GM21390 (cell line): ENCODE measurements at regions not wholly inside any gene's neighbourhood (a gene's known extent, or its start where the extent isn't known, plus 50 kb on each side); places are given as distances from the start of the nearest gene placed in this dataset.
"Not testable (repeated sequence)": the region's sequence is repeated elsewhere in the genome, so short reads cannot be mapped to it uniquely, and the experiment has no call there.

Experiments
- ATAC-seq: cut with Tn5 transposase; IDR thresholded peaks from one replicate; pipeline ENCODE4 v1.9.1; 2021; ENCODE audit not compliant: unreplicated experiment

DNA sequence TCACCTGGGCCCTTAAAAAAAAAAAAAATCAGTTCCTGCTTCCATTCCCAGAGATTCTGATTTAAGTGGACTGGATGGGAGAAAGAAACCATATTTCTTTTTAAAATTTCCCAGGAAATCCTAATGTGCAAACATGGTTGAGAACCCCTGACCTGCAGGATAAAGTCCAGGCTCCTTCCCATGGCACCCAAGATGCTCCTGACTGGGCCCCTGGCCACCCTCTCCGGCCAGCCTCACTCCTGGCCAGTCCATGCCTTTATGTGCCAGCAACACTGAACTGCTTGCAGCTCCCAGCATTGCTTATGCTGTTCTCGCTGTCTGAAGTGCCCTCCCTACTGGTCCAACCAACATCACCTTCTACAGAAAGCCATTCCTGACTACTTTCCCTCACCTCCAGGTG is 93.9 kb downstream of the TEX35 start:
- no peak for ATAC-seq

DNA sequence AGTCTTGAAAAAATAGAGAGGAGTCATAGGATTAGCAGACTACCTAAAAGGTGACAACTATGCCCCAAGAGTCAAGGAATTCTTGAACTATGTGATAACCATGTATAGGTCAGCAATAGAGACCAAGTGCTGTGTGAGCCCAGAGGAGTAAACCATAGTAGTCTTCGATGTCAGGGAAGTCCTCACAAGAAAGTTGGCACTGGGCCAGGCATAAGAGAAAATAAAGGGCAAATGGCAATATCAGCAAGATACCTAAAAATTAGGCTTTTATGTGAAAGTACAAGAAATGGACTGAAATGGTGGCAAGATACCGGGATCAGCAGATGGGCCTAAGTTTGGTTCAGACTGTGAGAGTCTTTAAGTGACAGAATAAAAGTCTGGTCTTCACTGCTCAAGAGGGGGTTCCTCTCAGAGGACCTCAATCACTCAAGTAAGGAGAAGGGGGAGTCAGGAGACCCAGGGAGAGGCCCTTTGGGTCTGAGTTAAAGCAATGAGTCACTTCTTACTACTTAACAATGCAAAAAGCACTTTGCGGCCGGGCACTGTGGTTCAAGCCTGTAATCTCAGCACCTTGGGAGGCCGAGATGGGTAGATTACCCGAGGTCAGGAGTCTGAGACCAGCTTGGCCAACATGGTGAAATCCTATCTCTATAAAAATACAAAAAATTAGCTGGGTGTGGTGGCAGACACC is 95.0 kb downstream of the TEX35 start:
- peak; percentile 43 for ATAC-seq

DNA sequence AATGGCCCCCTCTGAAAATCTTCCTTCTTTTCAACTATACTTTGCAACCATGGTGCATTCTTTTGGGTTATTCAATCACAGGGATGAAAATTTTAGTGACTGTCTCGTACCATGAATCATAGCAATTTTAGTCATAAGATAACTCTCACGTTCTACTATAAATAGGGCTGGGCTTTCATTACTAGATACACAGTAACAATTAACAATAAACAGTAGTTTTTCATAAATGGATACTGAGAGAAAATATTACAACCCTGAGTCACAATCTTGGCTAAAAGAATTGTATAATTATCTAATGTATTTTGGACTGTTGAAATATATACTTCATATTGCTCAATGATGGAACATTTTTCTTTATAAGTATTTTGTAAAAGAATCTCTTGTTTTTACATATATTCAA is 96.1 kb downstream of the TEX35 start:
- ATAC-seq: no peak

DNA sequence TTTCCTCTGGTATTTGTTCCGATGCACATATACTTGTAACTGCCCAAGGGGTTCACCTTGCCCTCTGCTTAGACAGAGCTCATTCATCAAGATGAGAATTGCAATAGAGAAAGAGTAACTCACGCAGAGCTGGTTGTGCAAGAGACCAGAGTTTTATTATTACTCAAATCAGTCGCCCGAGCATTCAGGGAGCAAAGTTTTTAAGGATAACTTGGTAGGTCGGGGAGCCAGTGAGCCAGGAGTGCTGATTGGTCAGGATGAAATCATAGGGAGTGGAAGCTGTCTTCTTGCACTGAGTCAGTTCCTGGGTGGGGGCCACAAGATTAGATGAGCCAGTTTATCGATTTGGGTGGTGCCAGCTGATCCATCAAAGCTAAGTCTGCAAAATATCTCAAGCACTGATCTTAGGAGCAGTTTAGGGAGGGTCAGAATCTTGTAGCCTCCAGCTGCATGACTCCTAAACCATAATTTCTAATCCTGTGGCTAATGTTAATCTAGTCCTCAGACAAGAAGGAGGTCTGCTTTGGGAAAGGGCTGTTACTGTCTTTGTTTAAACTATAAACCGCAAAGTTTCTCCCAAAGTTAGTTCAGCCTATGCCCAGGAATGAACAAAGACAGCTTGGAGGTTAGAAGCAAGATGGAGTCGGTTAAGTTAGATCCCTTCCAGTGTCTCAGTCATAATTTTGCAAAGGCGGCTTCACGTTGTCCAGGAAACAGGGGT is 97.9 kb downstream of the TEX35 start:
- not testable (repeated sequence) for ATAC-seq

DNA sequence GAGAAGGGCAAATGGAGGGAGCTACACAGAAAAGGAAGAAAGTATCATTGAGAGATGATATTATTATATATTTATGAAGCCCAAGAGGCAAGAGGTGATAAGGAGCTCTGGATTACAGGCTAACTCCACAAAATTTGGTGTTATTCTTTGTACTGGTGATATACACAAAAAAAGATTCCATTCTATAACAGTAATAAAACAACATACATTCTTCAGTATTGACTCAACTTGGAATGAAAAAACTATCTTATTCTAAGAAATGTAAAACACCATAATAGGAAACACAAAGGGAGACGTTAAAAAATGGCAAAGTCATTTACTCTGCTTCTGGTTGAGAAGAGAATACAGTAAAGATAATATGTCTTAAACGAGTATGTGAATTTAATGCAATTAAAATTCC is 99.4 kb downstream of the TEX35 start:
- ATAC-seq: no peak

DNA sequence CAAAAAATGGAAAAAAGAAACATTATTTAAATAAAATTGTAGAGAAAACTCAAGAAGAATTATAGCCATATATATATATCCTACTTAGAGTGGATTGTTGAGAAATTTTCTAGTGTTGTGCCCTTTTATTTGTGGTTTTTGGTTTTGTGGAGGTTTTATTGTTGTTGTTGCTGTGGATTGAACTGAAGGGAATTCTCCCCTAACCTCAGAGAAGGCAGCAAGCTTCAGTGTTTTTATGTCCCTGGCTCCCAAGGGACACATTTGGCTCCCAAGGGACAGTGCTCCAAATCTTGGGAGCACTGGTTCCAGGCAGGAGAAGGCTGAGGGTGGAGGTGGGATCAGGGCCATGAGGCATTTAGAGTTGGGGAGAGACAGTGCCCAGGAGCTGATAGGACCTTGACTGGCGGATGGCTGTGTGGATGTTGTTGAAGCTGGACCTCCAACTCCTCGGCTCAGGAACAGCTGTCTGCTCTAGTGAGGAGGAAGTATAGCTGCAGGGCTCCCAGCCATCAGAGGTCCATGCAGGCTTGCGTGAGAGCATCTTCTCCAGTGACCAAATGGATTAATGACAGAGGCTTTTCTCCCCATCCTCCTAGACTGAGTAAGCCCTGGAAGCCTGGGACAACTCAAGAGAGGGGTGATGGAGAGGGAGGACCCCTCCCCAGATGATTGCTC is 100.5 kb downstream of the TEX35 start:
- ATAC-seq: no peak

DNA sequence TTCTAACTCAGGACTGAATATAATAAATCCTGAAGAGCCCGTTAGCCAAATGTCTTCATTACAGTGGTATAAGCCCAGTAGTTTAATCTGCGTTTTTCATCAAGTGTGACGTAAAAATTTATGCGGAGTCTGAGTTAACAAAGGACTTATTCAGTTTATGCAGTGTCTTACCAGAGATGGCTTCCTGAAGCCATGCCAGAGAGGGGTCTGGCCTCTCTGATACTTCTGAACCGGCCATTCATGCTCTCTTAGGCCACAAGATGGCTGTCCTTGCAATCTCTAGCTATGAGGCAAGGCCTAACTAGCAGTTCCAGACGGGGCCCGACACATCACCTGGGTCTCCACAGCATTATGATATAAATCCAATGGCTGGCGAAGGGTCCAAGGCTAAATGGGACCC is 101.4 kb downstream of the TEX35 start:
- ATAC-seq: no peak

DNA sequence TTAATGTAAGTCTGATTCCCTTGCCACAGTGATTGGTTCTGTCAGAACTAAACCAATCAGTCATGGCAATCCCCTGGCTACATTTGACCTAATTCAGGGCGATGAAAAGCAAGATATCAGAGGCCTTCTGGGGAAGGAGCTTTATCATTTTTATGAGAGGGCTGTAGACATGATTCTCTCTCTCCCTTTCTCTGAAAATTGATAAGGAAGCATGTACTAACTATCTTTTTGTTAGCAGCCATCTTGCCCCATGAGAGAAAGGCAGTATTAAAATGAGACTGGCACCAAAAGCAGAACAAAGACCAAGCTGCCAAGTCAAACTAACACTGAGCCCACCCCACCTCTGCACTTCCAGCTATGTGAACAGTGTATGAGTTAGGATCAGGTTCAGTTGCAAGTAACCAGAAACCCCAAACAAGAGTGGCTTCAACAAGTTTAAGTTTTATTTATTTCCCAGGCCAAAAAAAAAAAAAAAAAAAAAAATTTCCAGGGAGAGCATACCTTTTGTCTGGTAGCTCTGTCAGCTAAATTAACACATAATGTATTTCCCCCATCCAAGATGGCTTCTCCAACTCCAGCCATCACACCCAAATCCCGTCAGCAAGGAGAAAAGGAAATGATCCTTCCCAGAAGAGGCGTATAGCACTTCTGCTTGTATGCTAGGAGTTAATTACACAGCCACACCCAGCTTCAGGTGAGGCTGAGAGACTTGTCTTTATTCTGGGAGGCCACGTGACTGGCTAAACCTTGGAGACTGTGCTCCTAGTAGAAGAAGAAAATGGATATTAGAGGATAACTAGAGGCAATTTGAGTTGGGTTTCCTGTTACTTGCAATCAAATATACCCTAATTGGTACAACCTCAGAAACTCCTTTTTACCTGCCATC is 105.8 kb upstream of the RALGPS2 start:
- no peak for ATAC-seq

DNA sequence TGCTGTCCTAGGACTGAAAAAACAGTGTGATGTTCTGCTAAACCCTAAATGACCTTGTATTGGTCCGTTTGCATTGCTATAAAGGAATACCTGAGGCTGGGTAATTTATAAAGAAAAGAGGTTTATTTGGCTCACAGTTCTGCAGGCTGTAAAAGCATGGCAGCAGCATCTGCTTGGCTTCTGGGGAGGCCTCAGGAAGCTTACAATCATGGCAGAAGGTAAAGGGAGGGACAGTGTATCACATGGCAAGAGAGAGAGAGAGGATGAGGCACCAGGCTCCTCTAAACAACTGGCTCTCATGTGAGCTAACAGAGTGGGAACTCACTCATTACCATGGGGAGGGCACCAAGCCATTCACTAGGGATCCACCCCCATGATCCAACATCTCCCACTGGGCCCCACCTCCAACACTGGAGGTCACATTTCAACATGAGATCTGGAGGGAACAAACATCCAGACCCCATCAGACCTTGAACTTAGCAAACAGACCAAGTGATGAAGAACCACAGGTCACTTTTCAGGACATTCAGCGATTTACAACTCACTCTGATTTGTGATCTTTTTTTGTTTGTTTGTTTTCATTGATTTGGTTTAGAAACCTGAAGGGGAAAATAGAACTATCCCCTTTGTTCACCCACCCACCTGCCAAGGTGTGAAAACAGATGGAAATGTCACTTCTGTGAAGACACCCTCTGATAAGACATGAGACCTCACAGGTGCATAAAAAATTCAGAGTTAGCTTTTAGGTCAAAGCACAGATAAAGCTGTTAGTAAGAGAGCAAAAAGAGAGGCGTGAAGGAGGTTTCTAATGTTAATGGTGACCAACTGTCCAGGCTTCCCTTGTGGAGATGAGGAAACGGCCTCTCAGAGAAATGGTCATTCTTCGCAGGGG is 104.2 kb upstream of the RALGPS2 start:
- no peak for ATAC-seq

DNA sequence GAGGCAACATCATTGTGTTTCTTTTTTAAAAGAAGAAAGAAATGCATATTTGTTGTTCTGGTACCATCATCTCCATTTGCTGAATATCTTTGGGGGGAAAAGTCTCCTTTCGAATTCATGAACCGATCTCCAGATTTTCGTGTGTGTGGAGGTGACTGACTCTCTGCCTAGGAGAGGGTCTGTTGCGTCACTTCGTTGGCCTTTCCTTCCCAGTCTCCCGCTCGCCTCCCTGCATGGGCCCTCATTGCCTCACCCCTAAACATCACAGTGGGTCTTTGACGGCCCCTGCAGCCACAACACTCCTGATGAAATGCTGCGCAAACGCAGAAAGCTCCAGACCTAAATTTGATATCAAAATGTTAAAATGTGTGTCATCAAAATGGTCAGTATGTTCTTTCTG is 103.2 kb upstream of the RALGPS2 start:
- ATAC-seq: no peak

DNA sequence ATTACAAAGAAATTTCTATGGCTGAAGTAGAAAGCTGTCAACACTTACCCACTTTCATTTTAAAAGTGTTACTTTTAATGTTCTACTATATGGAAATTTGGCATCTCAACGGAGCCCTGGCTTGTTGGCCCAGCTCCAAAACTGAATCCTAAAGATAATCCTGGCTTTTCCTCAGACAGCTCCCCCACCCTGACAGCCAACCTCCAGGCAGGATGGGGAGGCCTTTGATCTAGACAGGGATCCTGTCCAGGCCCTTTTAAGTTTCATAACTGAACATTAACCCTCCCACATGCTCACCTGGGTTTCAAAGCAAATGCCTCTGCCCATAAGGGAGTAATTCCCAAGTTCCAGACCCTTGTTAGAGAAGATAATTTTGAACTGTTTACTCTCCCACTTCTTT is 99.3 kb upstream of the RALGPS2 start:
- no peak for ATAC-seq

DNA sequence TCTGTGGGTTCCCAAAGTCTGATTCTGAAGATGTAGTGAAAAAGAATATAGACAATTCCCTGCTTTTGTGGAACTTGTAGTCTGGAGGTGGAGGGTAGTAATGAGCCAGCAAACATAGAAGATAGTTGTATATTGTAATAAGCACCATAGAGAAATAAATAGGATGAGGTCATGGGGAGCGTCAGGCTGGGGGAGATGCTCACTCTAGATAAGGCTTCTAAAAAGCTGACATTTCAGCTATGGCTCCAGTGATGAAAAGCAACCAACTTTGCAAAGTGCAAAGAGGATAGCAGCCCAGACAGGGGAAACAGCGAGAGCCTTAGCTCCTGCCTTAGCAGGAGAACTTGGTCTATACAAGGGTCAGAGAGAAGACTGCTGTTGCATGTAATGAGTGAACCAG is 98.0 kb upstream of the RALGPS2 start:
- no peak for ATAC-seq

DNA sequence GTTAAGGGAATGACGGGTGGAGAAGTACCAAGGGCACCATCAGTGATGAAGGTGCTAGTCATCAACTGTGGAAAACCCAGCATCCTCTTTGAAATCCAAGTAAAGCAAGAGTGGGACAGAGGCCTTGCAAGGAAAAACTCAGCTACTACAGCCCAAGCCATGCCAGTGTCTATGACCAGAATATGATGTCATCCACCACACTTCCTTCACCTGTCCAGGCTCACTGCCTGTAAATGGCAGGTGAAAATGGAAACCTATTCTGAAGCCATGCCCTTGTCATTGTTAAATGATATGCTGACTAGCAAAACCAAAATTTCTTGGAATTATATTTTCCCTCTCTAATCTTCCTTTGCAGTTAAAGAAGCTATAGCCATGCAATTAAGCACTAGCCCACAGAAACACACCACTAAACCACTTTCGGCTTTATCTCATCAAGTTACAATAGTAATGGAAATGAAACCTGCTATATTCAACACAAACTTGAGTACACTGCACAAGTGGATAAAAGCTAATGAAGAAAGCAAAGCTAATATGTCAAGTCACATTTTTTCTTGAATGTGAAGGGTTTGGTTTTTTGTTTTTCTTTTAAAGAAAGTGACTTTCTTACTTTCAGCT is 96.3 kb upstream of the RALGPS2 start:
- ATAC-seq: no peak

DNA sequence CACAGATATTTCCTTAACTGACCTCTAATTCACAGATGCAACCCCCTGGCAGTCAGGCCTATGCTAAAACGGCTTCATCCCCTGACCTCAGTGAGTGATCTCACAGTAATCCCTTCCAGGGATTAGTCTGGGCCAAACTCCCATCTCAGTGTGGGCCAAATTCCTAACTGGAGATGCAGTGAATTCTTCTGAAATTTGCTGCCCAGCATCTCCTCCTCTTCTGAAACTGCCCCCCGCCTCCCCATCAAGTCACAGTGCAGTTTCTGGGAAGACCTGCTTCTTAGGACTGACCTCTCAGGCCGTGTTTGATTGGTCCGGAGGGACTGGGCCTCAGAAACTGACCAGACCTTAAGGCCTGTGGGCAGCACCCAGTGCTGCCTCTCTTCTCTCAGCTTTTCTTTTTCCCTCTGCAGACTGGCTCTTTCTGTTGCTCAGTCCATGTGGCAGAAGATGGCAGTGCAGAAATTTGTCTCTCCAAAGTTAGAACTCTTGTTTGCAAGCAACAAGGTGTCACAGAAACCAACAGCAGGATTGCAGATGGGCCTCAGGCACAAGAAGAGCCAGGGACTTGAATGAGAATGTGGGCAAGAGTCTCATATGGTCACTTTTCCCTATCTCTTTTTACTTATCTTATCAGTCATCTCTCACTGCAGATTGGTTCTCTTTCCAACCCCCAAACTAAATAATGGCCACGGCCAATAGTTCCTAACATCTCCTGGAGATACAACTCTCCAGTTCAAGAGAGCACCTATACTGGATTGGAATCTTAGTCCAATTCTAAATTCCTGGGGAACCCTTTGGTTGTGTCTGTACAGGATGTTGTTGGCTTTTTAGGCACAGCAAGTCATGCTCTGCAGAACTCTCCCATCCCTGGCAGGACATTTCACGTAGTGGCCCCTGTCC is 95.5 kb upstream of the RALGPS2 start:
- ATAC-seq: no peak

DNA sequence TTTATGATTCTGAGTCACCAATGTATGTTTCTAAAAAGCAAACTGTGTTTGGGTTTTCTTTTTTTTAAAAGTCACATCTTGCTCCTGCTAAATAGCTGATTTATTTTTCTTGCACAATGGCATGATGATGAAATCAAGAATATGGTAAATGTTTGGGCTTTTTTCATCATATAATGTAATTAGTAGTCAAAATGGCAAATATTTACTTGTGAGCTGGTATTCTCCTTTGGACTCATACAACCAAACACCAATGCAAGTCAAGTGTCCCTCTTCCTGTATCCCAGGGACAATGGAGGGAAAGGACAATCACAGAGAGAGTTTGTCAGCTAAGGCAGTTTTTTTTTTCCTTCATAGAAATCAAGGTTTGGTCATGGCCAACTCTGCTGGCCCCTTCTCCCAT is 94.6 kb upstream of the RALGPS2 start:
- no peak for ATAC-seq

DNA sequence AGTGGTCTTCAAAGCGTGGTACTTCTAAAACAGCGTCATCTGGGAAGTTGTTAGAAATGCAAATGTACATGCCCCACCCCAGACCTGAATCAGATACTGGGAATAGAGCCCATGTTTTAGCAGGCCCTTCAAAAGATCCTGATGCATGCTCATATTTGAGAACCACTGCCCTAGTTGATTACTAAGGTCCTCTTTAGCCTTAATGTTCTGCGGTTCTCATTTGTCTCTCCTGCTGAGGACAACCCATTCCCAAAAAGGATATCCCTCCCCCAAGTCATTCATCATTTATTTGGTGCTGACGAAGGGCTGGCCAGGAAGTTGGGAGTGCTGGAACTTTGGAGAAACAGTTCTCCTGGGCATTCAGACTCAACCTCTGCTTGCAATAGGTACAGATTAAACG is 92.4 kb upstream of the RALGPS2 start:
- ATAC-seq: no peak

DNA sequence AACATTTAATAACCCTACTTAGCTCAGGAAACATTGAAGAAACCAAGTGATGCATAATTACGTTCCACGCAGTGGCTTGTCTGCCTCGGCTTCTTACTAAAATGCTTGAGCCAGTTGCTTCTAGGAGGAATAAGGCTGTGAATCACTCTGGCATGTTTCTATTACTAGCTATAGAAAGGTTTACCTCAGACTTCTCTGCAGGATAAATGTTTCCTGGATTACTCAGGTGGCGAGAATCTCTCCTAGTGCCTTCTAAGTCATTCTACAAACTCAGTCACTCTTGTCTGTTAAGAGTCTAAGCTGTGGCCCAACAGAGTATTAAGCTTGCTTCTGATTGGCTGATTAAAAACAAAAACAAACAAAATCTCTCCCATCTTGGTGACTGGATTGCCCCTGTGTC is 92.0 kb upstream of the RALGPS2 start:
- no peak for ATAC-seq

DNA sequence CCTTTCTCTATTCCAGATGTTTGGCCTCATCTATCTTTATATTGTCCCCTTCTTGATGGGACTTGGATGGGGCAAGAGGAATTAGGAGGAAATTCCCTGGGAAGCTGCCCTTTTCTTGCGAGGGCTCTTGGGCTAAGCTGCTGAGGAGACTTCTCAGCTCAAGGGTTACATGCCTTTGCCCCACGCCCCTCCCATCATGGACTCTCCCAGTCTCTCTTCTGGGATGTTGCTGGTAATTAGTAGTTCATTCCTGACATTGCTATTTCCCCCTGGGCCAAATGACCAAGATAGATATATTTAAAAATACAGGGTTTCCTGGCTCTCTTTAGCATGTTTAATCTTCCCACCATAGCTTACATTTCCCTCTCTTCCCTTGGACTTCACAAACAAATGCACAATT is 90.6 kb upstream of the RALGPS2 start:
- no peak for ATAC-seq

DNA sequence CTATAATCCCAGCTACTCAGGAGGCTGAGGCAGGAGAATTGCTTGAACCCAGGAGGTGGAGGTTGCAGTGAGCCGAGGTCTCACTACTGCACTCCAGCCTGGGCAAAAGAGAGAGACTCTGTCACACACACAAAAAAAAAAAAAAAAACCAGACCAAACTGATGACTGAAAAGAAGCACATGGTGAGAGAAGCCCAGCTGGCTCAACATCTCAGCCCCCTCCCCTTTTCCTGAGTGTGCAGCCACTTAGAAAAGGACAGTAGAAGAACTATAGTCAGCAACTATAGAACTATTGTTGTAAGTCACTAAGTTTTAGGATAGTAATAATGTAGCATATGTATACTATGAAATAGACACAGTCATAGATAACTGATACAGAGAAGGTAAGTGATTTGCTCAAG is 87.2 kb upstream of the RALGPS2 start:
- ATAC-seq: no peak
